22Rv1 (cell line): ENCODE measurements at regions not wholly inside any gene's neighbourhood (a gene's known extent, or its start where the extent isn't known, plus 50 kb on each side); places are given as distances from the start of the nearest gene placed in this dataset.

Experiments used
- H3K27ac ChIP-seq: fragments of 450-650 bp; 2 replicates; pipeline ENCODE4 v1.5.1; 2017
- ZFX ChIP-seq: fragments of 450-650 bp; IDR thresholded peaks from 2 replicates; pipeline ENCODE4 v1.6.1; 2017; ENCODE audit warnings: antibody characterized with exemption, borderline replicate concordance
- TF ChIP-seq, protein P1 (sequence below): fragments of 450-650 bp; IDR thresholded peaks from 2 replicates; pipeline ENCODE4 v1.5.1; 2017; ENCODE audit warnings: mild to moderate bottlenecking

GRCh38 chr9:126162611-126163381 lies 163.8 kb upstream of the MVB12B start:
- no peak for TF ChIP-seq ZFX
- TF ChIP-seq, protein P1, sequence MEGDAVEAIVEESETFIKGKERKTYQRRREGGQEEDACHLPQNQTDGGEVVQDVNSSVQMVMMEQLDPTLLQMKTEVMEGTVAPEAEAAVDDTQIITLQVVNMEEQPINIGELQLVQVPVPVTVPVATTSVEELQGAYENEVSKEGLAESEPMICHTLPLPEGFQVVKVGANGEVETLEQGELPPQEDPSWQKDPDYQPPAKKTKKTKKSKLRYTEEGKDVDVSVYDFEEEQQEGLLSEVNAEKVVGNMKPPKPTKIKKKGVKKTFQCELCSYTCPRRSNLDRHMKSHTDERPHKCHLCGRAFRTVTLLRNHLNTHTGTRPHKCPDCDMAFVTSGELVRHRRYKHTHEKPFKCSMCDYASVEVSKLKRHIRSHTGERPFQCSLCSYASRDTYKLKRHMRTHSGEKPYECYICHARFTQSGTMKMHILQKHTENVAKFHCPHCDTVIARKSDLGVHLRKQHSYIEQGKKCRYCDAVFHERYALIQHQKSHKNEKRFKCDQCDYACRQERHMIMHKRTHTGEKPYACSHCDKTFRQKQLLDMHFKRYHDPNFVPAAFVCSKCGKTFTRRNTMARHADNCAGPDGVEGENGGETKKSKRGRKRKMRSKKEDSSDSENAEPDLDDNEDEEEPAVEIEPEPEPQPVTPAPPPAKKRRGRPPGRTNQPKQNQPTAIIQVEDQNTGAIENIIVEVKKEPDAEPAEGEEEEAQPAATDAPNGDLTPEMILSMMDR = no peak
- no peak overlapping the region for H3K27ac ChIP-seq

DNA sequence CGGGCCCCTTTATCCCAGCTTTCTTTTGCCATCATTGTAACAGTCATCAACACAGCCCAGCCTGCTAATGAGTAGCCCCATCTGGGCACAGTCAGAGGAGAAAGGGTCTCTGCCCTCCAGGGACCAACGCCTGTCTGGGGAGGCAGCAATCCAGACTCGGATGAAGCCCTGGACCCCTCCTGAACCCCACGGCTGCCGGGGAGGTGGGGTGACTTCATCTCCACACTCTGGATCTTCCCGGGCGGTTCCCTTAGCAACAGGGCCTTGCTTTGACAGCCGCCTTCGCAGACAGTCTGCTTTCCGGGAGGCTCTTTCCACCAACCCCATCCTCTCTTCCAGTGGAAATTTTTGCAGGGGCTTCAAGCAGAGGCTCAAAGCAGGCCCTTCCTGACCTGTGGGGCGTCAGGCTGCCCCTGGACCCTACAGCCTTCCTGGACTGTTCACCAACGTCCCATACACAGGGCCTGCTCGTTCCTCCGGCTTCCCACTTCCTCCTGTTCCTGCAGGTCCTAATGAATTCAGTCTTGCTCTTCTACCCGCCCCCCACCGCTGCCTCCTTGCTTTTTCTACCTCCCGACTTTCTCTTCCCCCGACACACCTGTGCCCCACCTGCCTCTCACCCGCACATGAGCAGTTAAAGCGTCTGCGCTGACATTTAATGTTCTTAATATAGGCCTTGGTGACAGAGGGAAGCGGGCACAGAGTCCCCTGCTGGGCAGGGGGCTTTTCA lies 161.7 kb upstream of the MVB12B start:
- H3K27ac ChIP-seq = no peak overlapping the region
- TF ChIP-seq, protein P1 = no peak

DNA sequence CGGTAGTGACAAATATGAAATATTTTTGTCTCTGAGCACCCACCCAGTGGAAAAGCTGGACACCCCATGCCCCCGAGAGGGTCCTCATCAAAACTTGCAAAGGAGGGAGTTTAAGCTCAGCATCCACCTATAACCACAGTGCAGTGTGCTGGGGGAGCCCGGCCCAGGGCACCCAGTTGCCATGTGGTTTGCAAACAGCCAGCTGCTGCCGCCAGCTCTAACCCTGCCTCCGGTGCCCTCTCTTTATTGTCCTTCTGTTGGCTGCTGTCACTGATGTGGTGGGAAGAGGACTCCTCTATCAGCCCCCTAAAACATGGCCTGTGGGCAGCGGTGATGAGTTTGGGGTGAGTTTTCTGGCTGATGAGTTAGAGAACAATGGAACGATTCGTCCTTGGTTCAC lies 160.9 kb upstream of the MVB12B start:
- TF ChIP-seq, protein P1 = no peak
- no peak for TF ChIP-seq ZFX
- no peak overlapping the region for H3K27ac ChIP-seq

- H3K27ac ChIP-seq = no peak overlapping the region
- no peak for TF ChIP-seq ZFX
- TF ChIP-seq, protein P1 = no peak
These were observed 160.3 kb upstream of the MVB12B start for GRCh38 chr9:126166291-126166690.

DNA sequence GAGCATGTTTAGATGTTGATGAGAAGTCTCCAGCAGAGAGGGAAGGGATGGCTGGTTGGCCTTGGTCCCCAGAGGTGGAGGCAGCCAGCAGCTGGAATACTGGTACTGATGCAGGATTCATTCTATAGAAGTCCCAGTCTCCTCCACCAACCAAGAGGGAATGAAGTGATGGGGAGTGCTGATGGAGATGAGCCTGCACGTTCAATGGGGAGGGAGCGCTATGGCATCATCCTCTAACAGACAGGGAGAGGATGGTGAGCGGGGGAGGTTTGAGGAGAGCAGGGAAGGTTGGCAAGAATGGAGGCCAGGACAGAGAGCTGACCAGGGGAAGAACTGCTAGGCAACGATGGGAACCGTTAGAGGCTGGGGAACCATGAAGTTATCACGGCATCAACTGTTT lies 159.8 kb upstream of the MVB12B start:
- no peak overlapping the region for H3K27ac ChIP-seq
- TF ChIP-seq, protein P1 = no peak
- no peak for TF ChIP-seq ZFX

DNA sequence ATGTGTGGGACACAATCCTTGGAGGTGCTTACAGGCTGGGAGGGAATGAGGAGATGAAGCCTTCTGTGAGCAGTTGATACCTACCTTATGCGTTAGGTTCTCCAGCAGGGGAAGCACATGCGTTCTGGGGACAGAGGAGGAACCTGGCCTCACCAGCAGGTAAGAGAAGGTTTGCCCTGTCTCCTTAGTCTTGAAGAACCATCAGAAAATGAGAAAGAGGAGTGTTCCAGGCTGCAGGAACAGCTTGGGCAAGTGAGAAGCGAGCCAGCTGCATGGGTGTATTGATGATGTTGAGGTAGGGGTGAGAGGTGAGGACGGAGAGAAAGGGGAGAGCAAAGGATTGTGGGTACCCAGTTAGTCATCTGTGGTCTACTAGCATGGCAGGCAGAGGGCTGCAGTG lies 156.9 kb upstream of the MVB12B start:
- no peak for TF ChIP-seq ZFX
- TF ChIP-seq, protein P1 = no peak

GRCh38 chr9:126170286-126170823 lies 156.3 kb upstream of the MVB12B start:
- H3K27ac ChIP-seq = no peak overlapping the region
- TF ChIP-seq, protein P1 = no peak
- no peak for TF ChIP-seq ZFX

More for the DNA sequence above, 156.9 kb upstream of the MVB12B start:
- H3K27ac ChIP-seq = no peak overlapping the region
